Bronchial epithelial cell (primary cell): ENCODE measurements at regions not wholly inside any gene's neighbourhood (a gene's known extent, or its start where the extent isn't known, plus 50 kb on each side); places are given as distances from the start of the nearest gene placed in this dataset.

Experiments used
- DNase-seq: peaks from one replicate; pipeline ENCODE4 v3.0.0-alpha.2; 2010; ENCODE audit warnings: low read depth
- FAIRE-seq: peaks from 2 replicates; lab custom pipeline; 2011; peaks lifted over from hg19 to GRCh38; lab: Jason Lieb, UNC
- H3K27me3 ChIP-seq: 2 replicates; pipeline ENCODE4 v1.5.1; 2011; ENCODE audit warnings: low read length; ENCODE audit not compliant: control insufficient read depth, insufficient read depth
- H3K36me3 ChIP-seq: 2 replicates; pipeline ENCODE4 v1.5.1; 2011; ENCODE audit warnings: low read length; ENCODE audit not compliant: control insufficient read depth, insufficient read depth
- H3K4me3 ChIP-seq: 2 replicates; pipeline ENCODE4 v1.5.1; 2011; ENCODE audit warnings: mild to moderate bottlenecking, low read depth, low read length, control low read depth
- TF ChIP-seq, protein P1 (sequence below): IDR thresholded peaks from 2 replicates; pipeline ENCODE4 v1.5.1; 2011; ENCODE audit warnings: mild to moderate bottlenecking, moderate library complexity, low read length, control low read depth, inconsistent platforms; ENCODE audit not compliant: insufficient read depth, severe bottlenecking

DNA sequence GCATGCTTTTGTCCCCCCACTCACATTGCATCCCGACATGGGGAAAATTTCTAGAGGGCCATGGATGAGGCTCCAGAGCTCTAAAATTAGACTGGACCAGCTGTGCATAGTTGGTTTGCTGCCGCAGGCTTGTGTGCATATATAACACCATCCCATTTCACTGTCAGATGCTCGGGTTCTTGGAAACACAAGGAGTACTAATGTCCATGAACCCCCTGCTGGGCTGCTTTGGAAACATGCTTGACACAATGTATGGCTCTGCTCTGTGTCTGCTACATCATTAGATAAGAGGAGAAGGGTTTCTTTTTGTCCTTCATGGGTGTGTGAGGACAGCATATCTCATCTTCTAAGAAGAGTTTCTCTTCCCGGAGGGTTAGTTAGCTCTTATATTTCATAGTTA lies 292.1 kb upstream of the RORB start:
- DNase-seq (no peak), FAIRE-seq (no peak)
- Histone ChIP-seq H3K4me3 (no peak overlapping the region), H3K27me3 (no peaks in the 10 kb centered on the region), H3K36me3 (no peaks in the 10 kb centered on the region)
- TF ChIP-seq, protein P1, sequence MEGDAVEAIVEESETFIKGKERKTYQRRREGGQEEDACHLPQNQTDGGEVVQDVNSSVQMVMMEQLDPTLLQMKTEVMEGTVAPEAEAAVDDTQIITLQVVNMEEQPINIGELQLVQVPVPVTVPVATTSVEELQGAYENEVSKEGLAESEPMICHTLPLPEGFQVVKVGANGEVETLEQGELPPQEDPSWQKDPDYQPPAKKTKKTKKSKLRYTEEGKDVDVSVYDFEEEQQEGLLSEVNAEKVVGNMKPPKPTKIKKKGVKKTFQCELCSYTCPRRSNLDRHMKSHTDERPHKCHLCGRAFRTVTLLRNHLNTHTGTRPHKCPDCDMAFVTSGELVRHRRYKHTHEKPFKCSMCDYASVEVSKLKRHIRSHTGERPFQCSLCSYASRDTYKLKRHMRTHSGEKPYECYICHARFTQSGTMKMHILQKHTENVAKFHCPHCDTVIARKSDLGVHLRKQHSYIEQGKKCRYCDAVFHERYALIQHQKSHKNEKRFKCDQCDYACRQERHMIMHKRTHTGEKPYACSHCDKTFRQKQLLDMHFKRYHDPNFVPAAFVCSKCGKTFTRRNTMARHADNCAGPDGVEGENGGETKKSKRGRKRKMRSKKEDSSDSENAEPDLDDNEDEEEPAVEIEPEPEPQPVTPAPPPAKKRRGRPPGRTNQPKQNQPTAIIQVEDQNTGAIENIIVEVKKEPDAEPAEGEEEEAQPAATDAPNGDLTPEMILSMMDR = no peak

DNA sequence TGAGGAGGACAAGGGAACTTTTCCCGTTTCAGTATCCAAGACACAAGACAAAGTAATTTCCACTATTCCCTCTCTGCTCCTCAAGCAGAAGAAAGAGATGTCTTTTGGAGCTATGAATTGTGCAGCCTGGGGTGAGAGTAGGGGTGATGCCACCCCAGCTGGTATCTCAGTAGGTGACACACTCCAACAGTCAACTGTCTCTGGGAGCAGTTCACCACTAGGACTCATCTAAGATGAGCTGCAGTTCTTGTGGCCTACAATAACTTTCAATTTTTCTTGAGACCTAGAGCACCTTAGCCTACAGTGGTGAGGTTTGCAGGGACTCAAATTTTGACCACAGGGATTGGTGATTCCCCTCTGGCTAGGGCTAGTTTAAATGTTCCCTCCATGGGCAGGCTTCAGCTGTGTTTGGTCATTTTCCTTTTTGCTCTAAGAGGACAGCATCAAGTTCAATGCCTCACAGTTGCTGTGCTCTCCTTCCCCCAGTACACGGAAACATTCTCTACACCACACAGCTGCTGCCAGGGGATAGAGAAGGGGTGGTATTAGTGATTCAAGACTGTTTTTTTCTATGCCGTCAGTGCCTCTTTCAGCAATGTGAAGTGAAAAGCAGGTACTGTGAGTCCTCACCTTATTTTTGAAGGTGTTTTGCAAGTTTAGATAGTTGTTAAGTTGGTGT lies 278.6 kb upstream of the RORB start:
- FAIRE-seq = no peak
- TF ChIP-seq, protein P1 = no peak
- Histone ChIP-seq H3K4me3 (no peak overlapping the region), H3K27me3 (no peaks in the 10 kb centered on the region), H3K36me3 (no peaks in the 10 kb centered on the region)
- no peak for DNase-seq

DNA sequence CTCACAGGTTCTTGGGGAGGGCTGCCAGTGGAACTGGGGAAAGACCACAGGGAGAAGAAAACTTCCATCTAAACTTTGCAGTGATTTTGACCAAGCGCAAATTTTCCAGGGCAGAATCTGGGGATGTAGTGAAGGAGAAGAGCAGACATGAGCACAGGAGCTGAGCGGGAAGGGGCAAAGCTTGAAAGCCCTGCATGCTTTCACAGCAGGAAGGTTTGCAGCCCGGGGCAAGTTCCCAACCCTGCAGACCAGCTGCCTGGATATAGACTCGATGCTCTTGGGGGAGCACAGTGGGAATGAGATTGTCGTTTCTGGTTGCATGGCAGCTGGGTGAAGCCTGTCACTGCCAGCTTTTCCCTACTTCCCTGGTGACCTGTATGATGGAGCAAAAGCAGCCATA lies 276.8 kb upstream of the RORB start:
- no peak for FAIRE-seq
- no peak for DNase-seq
- H3K4me3 ChIP-seq = no peak overlapping the region

DNA sequence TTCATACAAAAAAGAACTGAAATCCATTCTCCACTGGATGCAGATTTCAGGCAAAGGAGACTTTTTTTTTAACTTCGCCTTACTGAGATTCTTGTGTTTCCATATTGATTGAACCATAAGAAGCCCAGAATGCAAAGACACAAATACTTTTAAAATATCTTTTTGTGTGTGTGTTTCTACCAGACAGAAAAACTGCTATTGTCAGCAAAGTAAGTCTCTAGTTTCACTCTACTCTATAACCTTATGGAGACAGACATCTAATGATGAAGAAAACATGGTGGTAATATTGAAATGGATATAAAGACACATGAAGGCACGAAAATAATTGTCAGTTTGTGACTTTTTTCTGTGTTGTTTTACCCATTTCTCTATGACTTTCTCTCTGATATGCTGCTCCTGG lies 260.3 kb upstream of the RORB start:
- DNase-seq (no peak), FAIRE-seq (no peak)
- TF ChIP-seq, protein P1 = no peak
- no peak overlapping the region for H3K4me3 ChIP-seq
- H3K36me3 ChIP-seq = no peaks in the 10 kb centered on the region
- H3K27me3 ChIP-seq = no peaks in the 10 kb centered on the region

More for the DNA sequence above, 276.8 kb upstream of the RORB start:
- Histone ChIP-seq H3K36me3 (no peaks in the 10 kb centered on the region), H3K27me3 (no peaks in the 10 kb centered on the region)
- TF ChIP-seq, protein P1 = no peak

DNA sequence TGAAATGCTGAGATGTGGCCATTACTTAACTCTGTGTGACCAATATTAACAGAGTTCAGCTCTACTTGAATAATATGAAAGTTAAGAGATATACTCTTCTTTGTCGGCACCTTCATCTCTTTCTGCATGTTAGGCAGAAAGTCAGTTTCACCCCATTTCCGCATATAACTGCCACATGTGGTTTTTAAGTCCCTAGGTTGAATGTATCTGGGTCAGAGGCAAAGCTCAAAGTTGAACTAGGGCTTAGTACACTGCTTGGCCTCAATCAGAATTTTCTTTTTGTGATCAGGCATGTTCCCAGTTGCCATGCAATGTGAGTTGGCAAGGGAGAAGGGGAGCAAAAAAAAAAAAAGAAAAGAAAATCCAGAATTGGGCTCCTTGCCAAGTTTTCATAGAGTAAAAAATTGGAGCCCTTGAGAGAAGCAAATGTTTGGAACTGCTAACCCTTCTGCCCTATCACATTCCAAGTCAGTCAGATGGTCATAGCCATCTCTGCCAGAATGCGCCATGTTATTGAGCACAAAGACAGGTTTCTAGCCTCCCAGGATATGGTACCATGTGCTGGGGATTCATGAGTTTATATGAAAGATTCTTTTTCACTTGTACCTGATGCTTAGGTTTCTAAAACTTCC lies 251.2 kb upstream of the RORB start:
- no peaks in the 10 kb centered on the region for H3K36me3 ChIP-seq
- FAIRE-seq = no peak
- TF ChIP-seq, protein P1 = no peak
- DNase-seq = no peak
- H3K4me3 ChIP-seq = no peak overlapping the region
- no peaks in the 10 kb centered on the region for H3K27me3 ChIP-seq
